ENCODE measurements at regions not wholly inside any gene's neighbourhood (a gene's known extent, or its start where the extent isn't known, plus 50 kb on each side); places are given as distances from the start of the nearest gene placed in this dataset.
"Not testable (repeated sequence)": the region's sequence is repeated elsewhere in the genome, so short reads cannot be mapped to it uniquely, and the experiment has no call there.

- no peak for ATAC-seq
- intact Hi-C loops (cut with micrococcal nuclease) = no loop called here
Measured at GRCh38 chr4:116588783-116589182, 496.6 kb downstream of the TRAM1L1 start.

GRCh38 chr4:116585246-116585645, 500.1 kb downstream of the TRAM1L1 start:
- no peak for ATAC-seq
- intact Hi-C loops (cut with micrococcal nuclease) = no loop called here
- no peak for DNase-seq

More at GRCh38 chr4:116588783-116589182, 496.6 kb downstream of the TRAM1L1 start:
- DNase-seq = no peak

GRCh38 chr4:116577321-116577720, 508.1 kb downstream of the TRAM1L1 start:
- intact Hi-C loops (cut with micrococcal nuclease) = no loop called here
- no peak for DNase-seq
- ATAC-seq = no peak

- ATAC-seq (no peak), DNase-seq (no peak)
- intact Hi-C loops (cut with micrococcal nuclease) = no loop called here
Measured at GRCh38 chr4:116573540-116573939, 511.8 kb downstream of the TRAM1L1 start.

- intact Hi-C loops (cut with micrococcal nuclease) = no loop called here
- ATAC-seq = no peak
- DNase-seq = no peak
Measured at GRCh38 chr4:116561768-116562167, 523.6 kb downstream of the TRAM1L1 start.

GRCh38 chr4:116551806-116552205, 533.6 kb downstream of the TRAM1L1 start:
- no peak for ATAC-seq
- no peak for DNase-seq
- intact Hi-C loops (cut with micrococcal nuclease) = no loop called here

GRCh38 chr4:116547632-116548031, 537.7 kb downstream of the TRAM1L1 start:
- ATAC-seq (no peak), DNase-seq (no peak)
- intact Hi-C loops (cut with micrococcal nuclease) = no loop called here

- intact Hi-C loops (cut with micrococcal nuclease) = no loop called here
- no peak for ATAC-seq
- no peak for DNase-seq
Measured at GRCh38 chr4:116546759-116547158, 538.6 kb downstream of the TRAM1L1 start.

GRCh38 chr4:116544946-116545345, 540.4 kb downstream of the TRAM1L1 start:
- DNase-seq (no peak), ATAC-seq (no peak)
- intact Hi-C loops (cut with micrococcal nuclease) = no loop called here

- ATAC-seq = no peak
- DNase-seq = no peak
- intact Hi-C loops (cut with micrococcal nuclease) = no loop called here
Measured at GRCh38 chr4:116539744-116540143, 545.6 kb downstream of the TRAM1L1 start.

- DNase-seq = no peak
- no peak for ATAC-seq
- intact Hi-C loops (cut with micrococcal nuclease) = no loop called here
Measured at GRCh38 chr4:116537828-116538227, 547.5 kb downstream of the TRAM1L1 start.

GRCh38 chr4:116536024-116536423, 549.4 kb downstream of the TRAM1L1 start:
- DNase-seq; ATAC-seq; intact Hi-C loops (cut with micrococcal nuclease): not testable (repeated sequence)

GRCh38 chr4:116531870-116532269, 553.5 kb downstream of the TRAM1L1 start:
- ATAC-seq (no peak), DNase-seq (no peak)
- intact Hi-C loops (cut with micrococcal nuclease) = no loop called here

- intact Hi-C loops (cut with micrococcal nuclease) = no loop called here
- ATAC-seq = no peak
- DNase-seq = no peak
Measured at GRCh38 chr4:116531026-116531425, 554.4 kb downstream of the TRAM1L1 start.

GRCh38 chr4:116530048-116530447, 555.3 kb downstream of the TRAM1L1 start:
- no peak for ATAC-seq
- no peak for DNase-seq
- intact Hi-C loops (cut with micrococcal nuclease) = no loop called here

- ATAC-seq (no peak), DNase-seq (no peak)
- intact Hi-C loops (cut with micrococcal nuclease) = no loop called here
Measured at GRCh38 chr4:116529129-116529528, 556.2 kb downstream of the TRAM1L1 start.

GRCh38 chr4:116522922-116523321, 562.5 kb downstream of the TRAM1L1 start:
- ATAC-seq (no peak), DNase-seq (no peak)
- intact Hi-C loops (cut with micrococcal nuclease) = no loop called here

GRCh38 chr4:116520886-116521285, 564.5 kb downstream of the TRAM1L1 start:
- ATAC-seq = no peak
- intact Hi-C loops (cut with micrococcal nuclease) = no loop called here

GRCh38 chr4:116516711-116517110, 568.7 kb downstream of the TRAM1L1 start:
- DNase-seq (no peak), ATAC-seq (no peak)
- intact Hi-C loops (cut with micrococcal nuclease) = no loop called here

More at GRCh38 chr4:116520886-116521285, 564.5 kb downstream of the TRAM1L1 start:
- DNase-seq = no peak

GRCh38 chr4:116515959-116516358, 569.4 kb downstream of the TRAM1L1 start:
- DNase-seq (no peak), ATAC-seq (no peak)
- intact Hi-C loops (cut with micrococcal nuclease) = no loop called here

GRCh38 chr4:116512552-116512951, 572.8 kb downstream of the TRAM1L1 start:
- no peak for ATAC-seq
- DNase-seq = no peak
- intact Hi-C loops (cut with micrococcal nuclease) = no loop called here

GRCh38 chr4:116501954-116502353, 583.4 kb downstream of the TRAM1L1 start:
- ATAC-seq = no peak
- no peak for DNase-seq
- intact Hi-C loops (cut with micrococcal nuclease) = no loop called here
